Kidney epithelial cell (primary cell): ENCODE measurements at regions not wholly inside any gene's neighbourhood (a gene's known extent, or its start where the extent isn't known, plus 50 kb on each side); places are given as distances from the start of the nearest gene placed in this dataset.
A peak's percentile ranks its signal among the peaks of the same experiment; 100 is the strongest.

Experiments used
- DNase-seq: peaks from one replicate; pipeline ENCODE4 v3.0.0-alpha.2; 2010; ENCODE audit warnings: low read depth
- H3K27me3 ChIP-seq: 2 replicates; pipeline ENCODE4 v1.6.0; 2011; ENCODE audit warnings: low read length; ENCODE audit not compliant: control insufficient read depth, insufficient read depth
- H3K36me3 ChIP-seq: 2 replicates; pipeline ENCODE4 v1.5.1; 2011; ENCODE audit warnings: low read length; ENCODE audit not compliant: control insufficient read depth, insufficient read depth
- H3K4me3 ChIP-seq: 2 replicates; pipeline ENCODE4 v1.5.1; 2011; ENCODE audit warnings: low read depth, mild to moderate bottlenecking, control low read depth, low read length
- TF ChIP-seq, protein P1 (sequence below): IDR thresholded peaks from 2 replicates; pipeline ENCODE4 v1.5.1; 2011; ENCODE audit warnings: mild to moderate bottlenecking, moderate library complexity, low read length, control low read depth, inconsistent platforms; ENCODE audit not compliant: insufficient read depth, poor library complexity, severe bottlenecking

DNA sequence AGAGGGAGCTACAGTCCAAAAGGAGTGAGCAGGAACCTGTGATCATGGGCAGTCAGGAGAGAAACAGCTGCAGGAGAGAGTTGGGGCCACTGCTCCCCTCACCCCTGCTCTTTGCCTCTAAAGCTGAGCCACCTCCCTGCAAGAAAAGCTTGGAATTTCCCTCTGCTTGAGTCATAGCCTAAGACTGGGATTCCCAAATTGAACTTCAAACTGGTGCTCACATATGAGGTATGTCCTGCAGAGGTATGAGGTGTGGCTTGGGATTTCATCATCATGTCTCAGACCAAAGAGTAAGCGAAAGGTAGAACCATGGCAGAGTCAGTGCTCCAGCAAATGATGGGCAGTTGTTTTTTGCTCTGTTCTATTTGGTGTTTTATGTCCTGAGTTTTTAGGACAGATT, 237.1 kb upstream of the NRP1 start:
- Histone ChIP-seq H3K4me3 (no peak overlapping the region), H3K27me3 (no peaks in the 10 kb centered on the region), H3K36me3 (no peaks in the 10 kb centered on the region)
- peak; percentile 54 for DNase-seq
- TF ChIP-seq, protein P1, sequence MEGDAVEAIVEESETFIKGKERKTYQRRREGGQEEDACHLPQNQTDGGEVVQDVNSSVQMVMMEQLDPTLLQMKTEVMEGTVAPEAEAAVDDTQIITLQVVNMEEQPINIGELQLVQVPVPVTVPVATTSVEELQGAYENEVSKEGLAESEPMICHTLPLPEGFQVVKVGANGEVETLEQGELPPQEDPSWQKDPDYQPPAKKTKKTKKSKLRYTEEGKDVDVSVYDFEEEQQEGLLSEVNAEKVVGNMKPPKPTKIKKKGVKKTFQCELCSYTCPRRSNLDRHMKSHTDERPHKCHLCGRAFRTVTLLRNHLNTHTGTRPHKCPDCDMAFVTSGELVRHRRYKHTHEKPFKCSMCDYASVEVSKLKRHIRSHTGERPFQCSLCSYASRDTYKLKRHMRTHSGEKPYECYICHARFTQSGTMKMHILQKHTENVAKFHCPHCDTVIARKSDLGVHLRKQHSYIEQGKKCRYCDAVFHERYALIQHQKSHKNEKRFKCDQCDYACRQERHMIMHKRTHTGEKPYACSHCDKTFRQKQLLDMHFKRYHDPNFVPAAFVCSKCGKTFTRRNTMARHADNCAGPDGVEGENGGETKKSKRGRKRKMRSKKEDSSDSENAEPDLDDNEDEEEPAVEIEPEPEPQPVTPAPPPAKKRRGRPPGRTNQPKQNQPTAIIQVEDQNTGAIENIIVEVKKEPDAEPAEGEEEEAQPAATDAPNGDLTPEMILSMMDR: no peak

DNA sequence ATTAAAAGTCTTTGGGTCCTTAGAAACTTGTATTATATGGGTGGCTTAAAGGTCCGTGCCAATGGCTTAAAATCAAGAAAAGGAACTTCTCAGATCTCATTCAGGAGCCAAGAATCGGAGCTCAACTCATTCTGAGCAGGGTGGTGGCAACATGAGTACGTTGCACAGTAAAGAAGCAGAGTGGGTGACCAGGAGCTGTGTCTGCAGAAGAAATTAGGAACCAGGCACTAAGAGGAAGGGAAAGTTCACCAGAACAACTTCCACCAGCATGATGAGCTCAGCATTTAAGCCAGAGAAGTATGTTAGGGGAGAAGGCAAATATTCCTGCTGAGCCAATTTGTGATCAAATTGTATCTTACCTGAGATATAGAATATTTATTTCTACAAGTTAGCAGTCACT, 236.0 kb upstream of the NRP1 start:
- H3K27me3 ChIP-seq: no peaks in the 10 kb centered on the region
- H3K4me3 ChIP-seq: no peak overlapping the region
- no peak for DNase-seq
- no peaks in the 10 kb centered on the region for H3K36me3 ChIP-seq
- TF ChIP-seq, protein P1: no peak

DNA sequence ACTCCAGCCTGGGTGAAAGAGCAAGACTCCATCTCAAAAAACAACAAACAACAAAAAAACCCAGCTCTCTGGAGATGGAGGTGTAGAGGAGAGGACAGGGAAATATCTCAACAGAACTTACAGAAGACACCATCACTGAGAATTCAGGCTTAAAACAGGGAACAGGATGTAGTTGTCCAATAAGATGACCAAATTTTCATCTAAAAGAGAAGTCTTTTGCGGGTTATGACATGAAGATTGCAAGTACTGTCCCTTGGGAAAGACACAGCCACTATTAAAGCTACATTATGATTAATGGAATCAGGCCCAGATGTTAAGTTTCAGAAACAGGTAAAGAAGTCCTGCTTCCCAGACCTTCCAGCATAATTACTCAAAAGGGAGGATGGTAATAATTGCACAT, 235.2 kb upstream of the NRP1 start:
- DNase-seq: no peak
- Histone ChIP-seq H3K4me3 (no peak overlapping the region), H3K36me3 (no peaks in the 10 kb centered on the region), H3K27me3 (no peaks in the 10 kb centered on the region)
- TF ChIP-seq, protein P1: no peak

DNA sequence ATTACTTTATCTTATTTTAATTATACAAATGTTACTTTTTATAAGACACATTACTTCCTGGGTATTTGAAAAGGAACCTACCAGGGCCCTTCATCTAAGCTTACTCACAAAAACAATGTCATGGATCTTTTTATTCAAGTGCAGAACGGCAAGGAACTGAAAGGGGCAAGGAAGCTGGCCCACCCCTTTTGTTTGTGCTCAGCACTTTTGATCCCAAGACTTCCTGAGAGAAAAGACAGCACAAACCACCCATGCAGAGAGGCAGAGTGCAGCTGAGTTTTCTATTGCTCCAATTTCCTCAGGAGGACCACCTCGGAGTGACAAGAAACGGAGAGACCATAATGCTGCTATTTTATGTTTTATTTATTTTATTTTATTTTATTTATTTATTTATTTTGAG, 232.0 kb upstream of the NRP1 start:
- DNase-seq: no peak
- TF ChIP-seq, protein P1: no peak
- Histone ChIP-seq H3K27me3 (no peaks in the 10 kb centered on the region), H3K36me3 (no peaks in the 10 kb centered on the region), H3K4me3 (no peak overlapping the region)

DNA sequence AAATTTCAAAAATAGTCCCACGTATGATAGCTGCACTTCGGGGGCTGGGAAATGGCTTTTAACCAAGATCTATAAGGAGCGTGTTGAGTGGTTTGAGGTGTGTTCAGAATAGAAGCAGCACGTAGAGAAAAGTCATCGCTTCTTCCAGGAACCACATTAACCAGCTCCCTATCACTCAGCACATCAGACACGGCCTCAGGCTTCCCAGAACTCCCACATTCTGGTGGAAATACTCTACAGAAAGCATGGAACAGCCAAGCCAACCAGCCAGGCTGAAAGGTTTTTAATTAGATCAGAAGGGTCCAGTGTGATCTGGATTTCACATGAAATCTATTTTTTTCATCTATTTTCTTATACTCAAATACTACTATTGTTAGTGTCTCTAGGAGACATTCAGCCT, 231.5 kb upstream of the NRP1 start:
- no peaks in the 10 kb centered on the region for H3K36me3 ChIP-seq
- TF ChIP-seq, protein P1: no peak
- H3K4me3 ChIP-seq: no peak overlapping the region
- no peaks in the 10 kb centered on the region for H3K27me3 ChIP-seq
- no peak for DNase-seq

DNA sequence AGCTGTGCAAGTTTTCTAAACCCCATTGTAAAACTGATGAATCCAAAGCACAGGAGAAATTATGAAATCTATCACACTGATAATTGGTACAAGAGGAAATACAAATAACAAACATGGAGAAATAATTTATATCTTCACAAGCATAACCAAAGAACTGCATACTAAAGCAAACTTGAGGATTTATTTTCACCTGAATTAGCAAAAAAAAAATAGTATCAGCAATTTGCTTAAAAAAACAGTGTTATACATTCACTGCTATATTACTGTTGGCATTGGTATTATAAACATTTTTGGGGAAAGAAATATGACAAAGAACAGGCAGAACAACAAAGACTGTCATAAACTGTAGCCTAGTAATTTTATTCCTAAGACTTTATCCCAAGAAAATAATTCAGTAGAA, 230.8 kb upstream of the NRP1 start:
- Histone ChIP-seq H3K36me3 (no peaks in the 10 kb centered on the region), H3K4me3 (no peak overlapping the region), H3K27me3 (no peaks in the 10 kb centered on the region)
- DNase-seq: no peak
- TF ChIP-seq, protein P1: no peak
